Ectodermal cell (in vitro differentiated cells): ENCODE measurements at regions not wholly inside any gene's neighbourhood (a gene's known extent, or its start where the extent isn't known, plus 50 kb on each side); places are given as distances from the start of the nearest gene placed in this dataset.

Source experiments
- H3K27ac ChIP-seq: 2 replicates; pipeline ENCODE4 v1.7.0; 2013; ENCODE audit warnings: mild to moderate bottlenecking, low read depth, low read length; ENCODE audit not compliant: insufficient read depth, poor library complexity, severe bottlenecking
- H3K27me3 ChIP-seq: 2 replicates; pipeline ENCODE4 v1.7.0; 2013; ENCODE audit warnings: mild to moderate bottlenecking, low read length; ENCODE audit not compliant: insufficient read depth, control insufficient read depth, poor library complexity, severe bottlenecking
- H3K36me3 ChIP-seq: one replicate; pipeline ENCODE4 v1.7.0; 2013; ENCODE audit warnings: low read length; ENCODE audit not compliant: control insufficient read depth, insufficient read depth
- H3K4me1 ChIP-seq: one replicate; pipeline ENCODE4 v1.7.0; 2013; ENCODE audit warnings: low read length; ENCODE audit not compliant: control insufficient read depth, insufficient read depth
- H3K4me3 ChIP-seq: 2 replicates; pipeline ENCODE4 v1.7.0; 2013; ENCODE audit warnings: low read depth, low read length, control low read depth; ENCODE audit not compliant: insufficient read depth
- H3K9me3 ChIP-seq: 2 replicates; pipeline ENCODE4 v1.7.0; 2013; ENCODE audit warnings: mild to moderate bottlenecking, low read length, moderate library complexity; ENCODE audit not compliant: control insufficient read depth
- WGBS, 2 experiments: methylation state at CpG; one replicate each; pipeline ENCODE4 v1.1.7; 2013; ENCODE audit warnings: missing lambda C conversion rate in 2 of 2; 5-methylcytosine and 5-hydroxymethylcytosine counted together

DNA sequence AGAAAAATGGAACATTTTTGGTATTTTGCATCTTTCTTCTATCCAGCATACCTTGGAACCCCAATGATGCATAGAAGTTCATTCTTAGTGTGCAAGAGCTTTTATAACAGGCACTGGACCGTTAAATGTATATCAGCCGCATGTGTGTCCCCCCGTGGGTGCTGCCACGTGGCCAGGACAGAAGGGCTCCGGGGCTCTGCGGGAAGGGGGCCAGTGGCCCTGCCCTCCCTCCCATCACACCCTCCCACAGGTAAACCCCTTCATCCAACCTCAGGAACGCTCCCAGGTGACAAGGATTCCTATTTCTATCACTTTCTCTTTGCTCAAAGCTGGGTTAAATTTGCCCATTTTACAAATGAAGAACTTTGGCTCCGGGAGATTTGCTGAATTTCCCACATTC is 393.4 kb upstream of the IRX4 start:
- Histone ChIP-seq H3K4me1 (peaks cover 4% of the 10 kb centered on the region), H3K27ac (no peak overlapping the region), H3K4me3 (no peak overlapping the region), H3K9me3 (no peaks in the 10 kb centered on the region), H3K27me3 (no peaks in the 10 kb centered on the region), H3K36me3 (no peaks in the 10 kb centered on the region)
- WGBS, 2 experiments, result 93% methylated on average over 8 of the region's 8 CpGs

GRCh38 chr5:2272755-2273154 is 390.0 kb upstream of the IRX4 start:
- H3K27ac ChIP-seq, result no peak overlapping the region
- no peaks in the 10 kb centered on the region for H3K9me3 ChIP-seq
- H3K4me1 ChIP-seq, result peaks cover 17% of the 10 kb centered on the region
- no peaks in the 10 kb centered on the region for H3K27me3 ChIP-seq
- 93% methylated on average over 13 of the region's 13 CpGs for WGBS, 2 experiments
- no peaks in the 10 kb centered on the region for H3K36me3 ChIP-seq
- H3K4me3 ChIP-seq, result no peak overlapping the region

DNA sequence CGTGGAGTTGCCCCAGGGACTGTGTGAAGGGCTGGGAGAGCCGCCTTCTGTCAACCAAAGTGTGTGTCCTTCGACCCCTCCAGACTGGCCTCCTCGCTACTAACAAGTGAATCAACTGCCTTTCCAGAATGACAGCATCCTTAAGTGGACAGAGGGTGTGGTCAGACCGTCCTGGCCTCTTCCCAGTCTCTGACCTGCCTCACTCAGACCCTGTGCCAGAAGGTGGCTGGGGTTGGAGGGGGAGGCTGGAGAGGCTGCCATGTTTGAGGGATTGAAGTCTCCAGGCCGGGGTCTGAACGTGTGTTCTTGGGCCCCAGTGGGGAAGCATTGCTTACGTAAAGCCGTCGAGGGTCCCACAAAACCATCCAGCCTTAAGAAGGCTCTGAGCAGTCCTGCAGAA is 389.3 kb upstream of the IRX4 start:
- Histone ChIP-seq H3K4me3 (no peak overlapping the region), H3K9me3 (no peaks in the 10 kb centered on the region), H3K27ac (no peak overlapping the region), H3K27me3 (no peaks in the 10 kb centered on the region), H3K4me1 (peaks cover 17% of the 10 kb centered on the region), H3K36me3 (no peaks in the 10 kb centered on the region)
- 85 to 87% methylated on average over 10 of the region's 10 CpGs for WGBS, 2 experiments

GRCh38 chr5:2271316-2271715 is 388.6 kb upstream of the IRX4 start:
- WGBS, 2 experiments, result 51 to 52% methylated on average over 8 of the region's 8 CpGs
- H3K4me1 ChIP-seq, result peaks cover 17% of the 10 kb centered on the region

DNA sequence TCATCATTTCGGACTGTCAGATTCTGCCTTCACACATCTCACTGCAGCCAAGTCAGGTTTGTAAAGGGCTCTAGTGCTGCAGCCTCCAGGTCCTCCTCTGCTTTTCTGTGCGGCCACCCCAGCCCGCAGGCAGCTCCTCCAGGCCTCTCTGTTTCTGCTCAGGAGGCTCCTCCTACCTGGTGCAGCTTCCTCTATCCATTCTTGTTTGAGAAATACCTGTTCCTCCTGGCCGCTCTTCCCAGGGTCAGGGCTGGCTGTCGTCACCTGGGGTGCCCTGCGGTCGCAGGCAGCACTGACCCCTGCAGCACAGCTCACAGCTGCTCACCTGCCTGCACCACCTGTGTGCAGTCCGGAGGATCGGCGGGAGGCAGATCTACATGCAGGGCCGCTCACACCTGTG is 387.7 kb upstream of the IRX4 start:
- Histone ChIP-seq H3K27me3 (no peaks in the 10 kb centered on the region), H3K36me3 (no peaks in the 10 kb centered on the region), H3K4me3 (no peak overlapping the region), H3K4me1 (peaks cover 17% of the 10 kb centered on the region), H3K27ac (no peak overlapping the region), H3K9me3 (no peaks in the 10 kb centered on the region)
- 81 to 86% methylated on average over 11 of the region's 11 CpGs for WGBS, 2 experiments

More at GRCh38 chr5:2271316-2271715, 388.6 kb upstream of the IRX4 start:
- no peaks in the 10 kb centered on the region for H3K36me3 ChIP-seq
- no peak overlapping the region for H3K4me3 ChIP-seq
- H3K27me3 ChIP-seq, result no peaks in the 10 kb centered on the region
- H3K27ac ChIP-seq, result no peak overlapping the region
- H3K9me3 ChIP-seq, result no peaks in the 10 kb centered on the region

- 87 to 94% methylated on average over 5 of the region's 5 CpGs for WGBS, 2 experiments
- Histone ChIP-seq H3K9me3 (no peaks in the 10 kb centered on the region), H3K36me3 (no peaks in the 10 kb centered on the region), H3K4me3 (no peak overlapping the region), H3K27ac (no peak overlapping the region), H3K27me3 (no peaks in the 10 kb centered on the region), H3K4me1 (peaks cover 17% of the 10 kb centered on the region)
Measured at GRCh38 chr5:2269656-2270055, 386.9 kb upstream of the IRX4 start.

DNA sequence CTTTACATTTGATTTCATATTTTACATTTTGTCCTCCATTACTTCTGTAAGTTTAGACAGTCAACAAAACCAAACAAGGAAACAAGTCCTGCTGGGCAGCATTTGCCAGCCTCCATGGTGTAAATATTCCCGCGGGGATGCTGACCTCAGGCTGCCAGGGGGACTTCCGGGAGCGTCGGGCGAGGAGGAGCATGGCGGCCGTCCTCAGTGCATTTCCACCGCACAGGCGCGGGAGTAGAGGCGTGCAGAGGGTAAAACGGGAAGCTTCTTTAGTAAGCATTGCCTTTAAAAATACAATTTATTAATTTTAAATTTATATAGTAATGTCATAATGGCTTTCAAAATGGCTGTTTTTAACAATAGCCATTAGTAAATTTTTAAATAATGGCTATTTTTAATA is 385.3 kb upstream of the IRX4 start:
- H3K9me3 ChIP-seq, result no peaks in the 10 kb centered on the region
- no peak overlapping the region for H3K27ac ChIP-seq
- peaks cover 17% of the 10 kb centered on the region for H3K4me1 ChIP-seq
- 96 to 98% methylated on average over 11 to 13 of the region's 13 CpGs for WGBS, 2 experiments
- H3K36me3 ChIP-seq, result no peaks in the 10 kb centered on the region
- no peak overlapping the region for H3K4me3 ChIP-seq
- no peaks in the 10 kb centered on the region for H3K27me3 ChIP-seq

- H3K36me3 ChIP-seq, result no peaks in the 10 kb centered on the region
- WGBS, 2 experiments, result 92 to 95% methylated on average over 8 to 9 of the region's 9 CpGs
Measured at GRCh38 chr5:2266641-2267240, 384.0 kb upstream of the IRX4 start.

GRCh38 chr5:2265341-2265740 is 382.6 kb upstream of the IRX4 start:
- Histone ChIP-seq H3K4me1 (peaks cover 7% of the 10 kb centered on the region), H3K27ac (no peak overlapping the region), H3K9me3 (no peaks in the 10 kb centered on the region), H3K27me3 (no peaks in the 10 kb centered on the region), H3K36me3 (no peaks in the 10 kb centered on the region), H3K4me3 (no peak overlapping the region)
- 92 to 95% methylated on average over 8 to 10 of the region's 11 CpGs for WGBS, 2 experiments

More at GRCh38 chr5:2266641-2267240, 384.0 kb upstream of the IRX4 start:
- Histone ChIP-seq H3K4me3 (no peak overlapping the region), H3K27ac (no peak overlapping the region), H3K27me3 (no peaks in the 10 kb centered on the region), H3K4me1 (peaks cover 17% of the 10 kb centered on the region), H3K9me3 (no peaks in the 10 kb centered on the region)

DNA sequence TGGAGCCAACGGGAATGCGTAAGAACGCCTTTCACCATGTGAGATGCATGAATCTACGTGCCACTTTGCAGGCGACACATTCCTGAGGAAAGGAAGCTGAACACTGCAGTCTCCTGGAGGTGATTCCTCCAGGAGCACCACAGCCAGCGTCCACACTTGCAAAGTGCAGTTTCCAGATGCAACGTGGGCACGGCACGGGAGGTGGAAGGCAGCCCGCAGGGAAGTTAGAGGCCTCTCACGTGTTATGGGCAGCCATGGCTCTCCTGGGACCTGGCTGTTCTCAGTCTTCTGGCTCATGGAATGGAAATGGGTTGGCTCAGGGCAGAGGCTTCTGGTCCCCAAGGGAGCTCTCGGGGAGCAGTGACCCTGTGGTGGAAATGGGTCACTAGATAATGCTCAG is 381.0 kb upstream of the IRX4 start:
- 92 to 95% methylated on average over 12 of the region's 12 CpGs for WGBS, 2 experiments
- Histone ChIP-seq H3K27ac (no peak overlapping the region), H3K4me1 (no peaks in the 10 kb centered on the region), H3K36me3 (no peaks in the 10 kb centered on the region), H3K27me3 (no peaks in the 10 kb centered on the region), H3K4me3 (no peak overlapping the region), H3K9me3 (no peaks in the 10 kb centered on the region)

- 87 to 88% methylated on average over 9 of the region's 9 CpGs for WGBS, 2 experiments
Measured at GRCh38 chr5:2262620-2263019, 379.9 kb upstream of the IRX4 start.

More at GRCh38 chr5:2262620-2263019, 379.9 kb upstream of the IRX4 start:
- H3K36me3 ChIP-seq, result no peaks in the 10 kb centered on the region
- no peaks in the 10 kb centered on the region for H3K9me3 ChIP-seq
- H3K27me3 ChIP-seq, result no peaks in the 10 kb centered on the region
- no peak overlapping the region for H3K4me3 ChIP-seq
- H3K27ac ChIP-seq, result no peak overlapping the region
- no peaks in the 10 kb centered on the region for H3K4me1 ChIP-seq
